Pancreas (tissue), 10 donors: ENCODE measurements at regions not wholly inside any gene's neighbourhood (a gene's known extent, or its start where the extent isn't known, plus 50 kb on each side); places are given as distances from the start of the nearest gene placed in this dataset.

ENCODE experiments used
- ATAC-seq, 4 donors: fragments of 200-7000 bp; cut with Tn5 transposase; one replicate each; pipeline versions ENCODE4 v1.8.0 to v1.9.1; 2020; ENCODE audit warnings: mild to moderate bottlenecking in 4 of 4, moderate library complexity in 4 of 4
- DNase-seq, 6 donors: peaks; one replicate each; pipeline ENCODE4 v3.0.0-alpha.2; 2020
- FAIRE-seq: peaks from 2 replicates; lab custom pipeline; 2012; peaks lifted over from hg19 to GRCh38; lab: Jason Lieb, UNC
- H3K27ac ChIP-seq, 4 donors: fragments of 200-600 bp; sonication (generic); 1 replicate in 3 of 4; 2 replicates in 1 of 4; pipeline versions ENCODE4 v1.5.0 to v1.8.0; 2020
- H3K27me3 ChIP-seq, 4 donors: fragments of 200-600 bp; one replicate each; pipeline ENCODE4 v1.8.0; 2021
- H3K36me3 ChIP-seq, 3 donors: fragments of 200-600 bp; sonication (generic) in 1 of 3; one replicate each; pipeline versions ENCODE4 v1.5.0 to v1.8.0; 2020 to 2021
- H3K4me1 ChIP-seq, 3 donors: fragments of 200-600 bp; one replicate each; pipeline ENCODE4 v1.8.0; 2021
- H3K4me3 ChIP-seq, 4 donors: fragments of 200-600 bp; sonication (generic) in 2 of 4; one replicate each; pipeline versions ENCODE4 v1.5.0 to v1.8.0; 2020 to 2021
- H3K9me3 ChIP-seq, 4 donors: fragments of 200-600 bp; one replicate each; pipeline ENCODE4 v1.8.0; 2021
- CTCF ChIP-seq, 4 donors: fragments of 200-600 bp; sonication (generic) in 3 of 4; IDR thresholded peaks; one replicate each; pipeline versions ENCODE4 v1.5.0 to v1.8.0; 2021; ENCODE audit warnings: antibody characterized with exemption in 4 of 4
- WGBS, 2 donors: extraction: QIAGEN DNeasy Blood & Tissue Kit; methylation state at CpG; one replicate each; pipeline ENCODE4 v1.1.7; 2013; 5-methylcytosine and 5-hydroxymethylcytosine counted together
- intact Hi-C, 3 donors: fragments of 100-400 bp; cut with DNase I; formaldehyde crosslinking; loops; one replicate each; pipeline versions ENCODE4 v1.11.1 to v1.14.2; 2022
- donor health status: healthy with polysubstance abuse.
- donor health status: DM: no; HTN: no; CAD: no; lungs with moderate emphysema.
- donor health status: DM: no; HTN: no; CAD: no.
- donor health status: control.
- donor health status: control.
- donor health status: Bipolar disorder and iron deficiency.
- donor health status: DM: yes; HTN: yes; CAD: no.
- donor health status: DM: no; HTN: no; CAD: no.
- donor health status: DM: no; HTN: no; CAD: no.
- donor health status: DM: yes; HTN: yes; CAD: no.

- no peak for ATAC-seq
- no peak for FAIRE-seq
- no peak for DNase-seq
- Histone ChIP-seq H3K36me3 (no peaks in the 10 kb centered on the region), H3K27ac (no peak overlapping the region), H3K4me1 (no peaks in the 10 kb centered on the region), H3K4me3 (no peak overlapping the region), H3K9me3 (no peaks in the 10 kb centered on the region), H3K27me3 (no peaks in the 10 kb centered on the region)
- WGBS, 2 donors, result 66 to 74% methylated on average over 5 of the region's 5 CpGs
- no peak for TF ChIP-seq CTCF (IDR thresholded peaks at IDR 0.05)
- intact Hi-C loops, result no loop called here
Measured at GRCh38 chr11:44467931-44468330, 97.5 kb upstream of the CD82 start.

GRCh38 chr11:44468345-44468988 lies 97.0 kb upstream of the CD82 start:
- TF ChIP-seq CTCF (IDR thresholded peaks at IDR 0.05), result no peak
- Histone ChIP-seq H3K36me3 (no peaks in the 10 kb centered on the region), H3K4me1 (no peaks in the 10 kb centered on the region), H3K27ac (no peak overlapping the region), H3K4me3 (no peak overlapping the region), H3K27me3 (no peaks in the 10 kb centered on the region), H3K9me3 (no peaks in the 10 kb centered on the region)
- ATAC-seq (no peak), DNase-seq (no peak), FAIRE-seq (no peak)
- intact Hi-C loops, result no loop called here
- 80 to 83% methylated on average over 1 of the region's 1 CpG for WGBS, 2 donors

GRCh38 chr11:44469412-44469811 lies 96.1 kb upstream of the CD82 start:
- FAIRE-seq (no peak), ATAC-seq (peak; percentile 55 to 80 (median 66)), DNase-seq (peak in 1 of 6 donors; percentile 23)
- Histone ChIP-seq H3K9me3 (no peaks in the 10 kb centered on the region), H3K36me3 (no peaks in the 10 kb centered on the region), H3K4me1 (no peaks in the 10 kb centered on the region), H3K4me3 (no peak overlapping the region), H3K27ac (no peak overlapping the region), H3K27me3 (no peaks in the 10 kb centered on the region)
- WGBS, 2 donors, result 25 to 27% methylated on average over 6 of the region's 6 CpGs
- intact Hi-C loops, result no loop called here
- TF ChIP-seq CTCF (IDR thresholded peaks at IDR 0.05), result no peak

GRCh38 chr11:44470854-44471253 lies 94.6 kb upstream of the CD82 start:
- Histone ChIP-seq H3K27me3 (no peaks in the 10 kb centered on the region), H3K4me3 (no peak overlapping the region), H3K36me3 (no peaks in the 10 kb centered on the region), H3K27ac (no peak overlapping the region), H3K4me1 (no peaks in the 10 kb centered on the region), H3K9me3 (no peaks in the 10 kb centered on the region)
- FAIRE-seq (no peak), DNase-seq (no peak), ATAC-seq (no peak)
- TF ChIP-seq CTCF (IDR thresholded peaks at IDR 0.05), result no peak
- intact Hi-C loops, result no loop called here
- 52 to 65% methylated on average over 7 of the region's 7 CpGs for WGBS, 2 donors

GRCh38 chr11:44471603-44472002 lies 93.9 kb upstream of the CD82 start:
- no peaks in the 10 kb centered on the region for H3K36me3 ChIP-seq
- no peak for TF ChIP-seq CTCF (IDR thresholded peaks at IDR 0.05)
- intact Hi-C loops, result no loop called here
- ATAC-seq, result no peak
- WGBS, 2 donors, result 71 to 80% methylated on average over 3 of the region's 3 CpGs
- H3K9me3 ChIP-seq, result no peaks in the 10 kb centered on the region
- H3K27me3 ChIP-seq, result no peaks in the 10 kb centered on the region
- no peak for DNase-seq
- no peak for FAIRE-seq
- H3K4me1 ChIP-seq, result no peaks in the 10 kb centered on the region
- no peak overlapping the region for H3K4me3 ChIP-seq
- H3K27ac ChIP-seq, result no peak overlapping the region
